GM12874 (cell line): ENCODE measurements at regions not wholly inside any gene's neighbourhood (a gene's known extent, or its start where the extent isn't known, plus 50 kb on each side); places are given as distances from the start of the nearest gene placed in this dataset.

Experiments
- TF ChIP-seq, protein P1 (sequence below): IDR thresholded peaks from 2 replicates; pipeline ENCODE4 v1.5.1; 2011; ENCODE audit warnings: low read depth, mild to moderate bottlenecking, control low read depth, low read length, moderate library complexity; ENCODE audit not compliant: insufficient read depth

DNA sequence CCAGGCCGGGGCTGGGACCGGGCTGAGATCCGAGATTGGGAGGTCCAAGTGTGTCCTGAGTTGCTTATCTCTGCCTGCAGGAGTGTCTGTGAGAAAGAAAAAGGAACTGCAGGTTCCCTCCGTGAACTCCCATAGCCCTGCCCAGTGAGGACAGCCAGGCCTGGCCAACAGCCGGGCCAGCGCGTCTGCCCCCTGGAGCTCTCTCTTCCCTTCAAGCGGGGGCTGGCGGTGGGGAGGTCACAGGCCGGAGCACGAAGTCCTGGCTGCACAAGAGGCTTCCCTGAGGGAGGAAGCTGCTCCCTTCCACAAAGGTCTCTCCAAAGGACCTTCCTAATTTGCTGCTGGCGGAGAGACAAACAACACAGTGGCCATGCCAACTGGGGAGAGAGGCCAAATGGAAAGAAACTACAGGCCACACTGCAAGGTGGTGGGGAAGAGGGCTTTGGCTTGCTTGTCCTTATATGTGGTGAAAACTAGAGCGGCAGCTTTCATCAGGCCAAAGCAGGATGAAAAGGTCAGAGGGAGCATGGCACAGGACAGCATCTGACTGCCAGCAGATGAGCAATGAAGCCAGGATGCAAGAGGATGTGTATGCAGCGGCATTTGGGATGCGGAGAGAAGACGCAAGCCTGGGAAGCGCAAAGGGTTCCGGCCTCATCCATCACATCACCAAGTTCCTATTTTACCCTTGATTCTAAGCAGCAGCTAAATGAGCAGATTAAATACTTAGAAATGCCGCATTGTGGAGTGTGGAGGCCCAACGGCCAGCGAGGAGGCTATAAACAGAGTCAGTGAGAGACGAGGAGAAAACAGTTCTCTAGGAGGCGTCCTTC is 260.0 kb downstream of the ERMARD start:
- TF ChIP-seq, protein P1, sequence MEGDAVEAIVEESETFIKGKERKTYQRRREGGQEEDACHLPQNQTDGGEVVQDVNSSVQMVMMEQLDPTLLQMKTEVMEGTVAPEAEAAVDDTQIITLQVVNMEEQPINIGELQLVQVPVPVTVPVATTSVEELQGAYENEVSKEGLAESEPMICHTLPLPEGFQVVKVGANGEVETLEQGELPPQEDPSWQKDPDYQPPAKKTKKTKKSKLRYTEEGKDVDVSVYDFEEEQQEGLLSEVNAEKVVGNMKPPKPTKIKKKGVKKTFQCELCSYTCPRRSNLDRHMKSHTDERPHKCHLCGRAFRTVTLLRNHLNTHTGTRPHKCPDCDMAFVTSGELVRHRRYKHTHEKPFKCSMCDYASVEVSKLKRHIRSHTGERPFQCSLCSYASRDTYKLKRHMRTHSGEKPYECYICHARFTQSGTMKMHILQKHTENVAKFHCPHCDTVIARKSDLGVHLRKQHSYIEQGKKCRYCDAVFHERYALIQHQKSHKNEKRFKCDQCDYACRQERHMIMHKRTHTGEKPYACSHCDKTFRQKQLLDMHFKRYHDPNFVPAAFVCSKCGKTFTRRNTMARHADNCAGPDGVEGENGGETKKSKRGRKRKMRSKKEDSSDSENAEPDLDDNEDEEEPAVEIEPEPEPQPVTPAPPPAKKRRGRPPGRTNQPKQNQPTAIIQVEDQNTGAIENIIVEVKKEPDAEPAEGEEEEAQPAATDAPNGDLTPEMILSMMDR, result no peak

DNA sequence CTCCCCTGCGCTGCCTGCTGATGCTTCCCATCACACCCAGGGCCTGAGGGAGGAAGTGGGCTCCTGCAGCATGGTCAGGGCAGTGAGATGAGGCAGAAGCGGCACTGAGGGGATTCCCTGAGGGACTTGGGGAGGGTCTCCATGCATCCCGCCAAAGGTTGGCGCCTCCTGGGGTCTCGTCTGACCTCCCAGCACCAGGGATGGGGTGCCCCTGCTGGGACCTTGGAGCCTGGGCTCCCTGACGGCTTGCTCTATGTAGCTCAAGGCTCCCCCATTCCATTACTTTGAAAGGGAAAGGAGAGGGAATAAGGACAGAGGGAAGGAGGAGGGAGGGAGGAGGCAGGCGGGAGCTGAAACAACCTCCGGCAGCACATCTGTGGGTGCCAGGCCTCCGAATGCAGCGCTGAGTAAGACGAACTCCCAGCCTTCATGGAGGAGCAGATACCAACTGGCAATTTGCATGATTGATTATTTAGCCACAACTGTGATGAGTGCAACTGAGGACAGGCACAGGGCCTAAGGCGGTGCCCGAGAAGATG is 259.3 kb downstream of the ERMARD start:
- TF ChIP-seq, protein P1, result no peak

DNA sequence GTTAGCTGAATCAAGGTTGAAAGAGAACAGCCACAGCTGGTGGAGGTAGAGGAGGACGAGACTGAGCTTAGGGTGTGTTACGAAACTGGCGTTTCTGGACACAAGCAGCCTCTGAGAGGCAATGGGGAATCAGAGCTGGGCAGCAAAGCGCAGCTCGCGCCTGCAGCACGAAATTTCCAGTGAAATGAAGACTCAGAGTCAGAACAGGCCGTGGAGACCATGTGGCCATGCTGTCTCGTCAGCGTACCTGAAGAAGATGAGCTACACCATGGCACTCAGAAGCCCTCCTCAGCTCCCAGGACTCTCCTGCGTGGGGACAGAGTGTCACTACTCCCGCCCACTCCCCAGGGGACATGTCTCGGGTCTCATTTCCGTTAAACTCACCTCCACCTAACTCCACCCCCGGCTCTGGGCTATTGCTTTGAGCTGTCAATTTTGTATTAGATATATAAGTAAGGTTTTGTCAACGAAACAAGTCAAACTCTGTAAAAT is 256.9 kb downstream of the ERMARD start:
- TF ChIP-seq, protein P1, result no peak

DNA sequence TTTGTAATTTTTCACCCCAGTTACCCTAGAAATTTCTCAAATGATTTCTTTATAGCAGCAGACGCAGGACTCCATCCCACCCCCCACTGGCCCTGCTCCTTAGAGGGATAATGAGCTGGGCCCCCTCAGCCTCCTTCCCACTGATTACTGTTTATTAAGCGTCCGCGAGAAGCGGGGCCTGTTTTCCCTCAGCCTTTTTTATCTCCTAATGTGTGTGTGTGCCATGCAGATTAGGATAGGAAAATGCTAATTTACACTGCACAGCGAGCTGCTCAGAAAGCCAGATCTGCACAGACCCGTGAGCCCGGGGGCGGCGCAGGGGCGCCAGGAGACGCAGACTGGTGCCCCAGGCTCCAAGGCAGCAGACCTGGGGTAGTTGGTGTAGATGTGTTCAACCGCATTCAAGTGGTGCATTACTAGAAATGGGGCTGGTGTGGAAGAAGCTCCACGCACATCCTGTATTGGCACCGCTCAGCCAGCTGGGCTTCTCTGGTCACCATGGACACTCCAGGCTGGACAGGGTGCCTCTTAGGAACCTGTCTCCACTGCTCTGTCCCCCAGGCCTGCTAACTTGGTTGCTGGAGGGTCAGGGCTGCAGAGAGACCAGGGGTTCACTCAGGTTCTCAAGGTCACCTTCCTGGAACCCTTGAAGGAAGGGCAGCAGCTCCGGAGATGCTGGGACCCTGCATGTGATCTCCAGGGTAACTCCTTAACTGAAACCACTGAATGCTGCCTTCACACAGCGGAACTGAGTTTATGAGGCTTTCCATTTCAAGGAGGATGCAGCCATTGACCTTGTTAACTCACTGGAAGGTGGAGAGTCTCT is 256.3 kb downstream of the ERMARD start:
- TF ChIP-seq, protein P1, result no peak

DNA sequence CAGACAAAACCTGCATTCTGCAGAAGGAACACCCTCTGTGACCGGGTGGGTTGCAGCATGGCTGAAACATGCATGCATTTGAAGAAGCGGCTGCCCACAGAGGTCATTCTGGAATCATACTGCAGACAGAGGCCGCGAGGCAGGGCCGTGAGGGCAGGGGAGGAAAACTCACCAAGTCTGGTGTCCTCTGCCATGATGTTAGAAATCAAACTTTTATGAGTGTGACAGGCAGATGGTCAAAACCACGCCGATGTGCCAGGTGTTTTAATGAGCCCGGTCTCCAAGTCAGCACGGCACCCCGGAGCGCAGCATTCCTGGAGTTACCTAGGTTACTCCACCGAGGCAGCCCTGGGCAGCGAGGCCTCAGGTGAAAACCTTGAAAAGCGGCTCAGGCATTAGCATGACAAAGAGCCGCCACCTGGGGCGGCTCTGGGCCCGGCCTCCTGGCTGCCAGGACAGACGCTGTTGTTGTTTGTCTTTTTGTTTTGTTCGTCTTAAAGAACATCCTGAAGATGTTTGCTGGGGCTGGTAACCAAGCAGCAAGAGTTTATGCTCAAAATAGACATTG is 255.6 kb downstream of the ERMARD start:
- TF ChIP-seq, protein P1, result no peak

DNA sequence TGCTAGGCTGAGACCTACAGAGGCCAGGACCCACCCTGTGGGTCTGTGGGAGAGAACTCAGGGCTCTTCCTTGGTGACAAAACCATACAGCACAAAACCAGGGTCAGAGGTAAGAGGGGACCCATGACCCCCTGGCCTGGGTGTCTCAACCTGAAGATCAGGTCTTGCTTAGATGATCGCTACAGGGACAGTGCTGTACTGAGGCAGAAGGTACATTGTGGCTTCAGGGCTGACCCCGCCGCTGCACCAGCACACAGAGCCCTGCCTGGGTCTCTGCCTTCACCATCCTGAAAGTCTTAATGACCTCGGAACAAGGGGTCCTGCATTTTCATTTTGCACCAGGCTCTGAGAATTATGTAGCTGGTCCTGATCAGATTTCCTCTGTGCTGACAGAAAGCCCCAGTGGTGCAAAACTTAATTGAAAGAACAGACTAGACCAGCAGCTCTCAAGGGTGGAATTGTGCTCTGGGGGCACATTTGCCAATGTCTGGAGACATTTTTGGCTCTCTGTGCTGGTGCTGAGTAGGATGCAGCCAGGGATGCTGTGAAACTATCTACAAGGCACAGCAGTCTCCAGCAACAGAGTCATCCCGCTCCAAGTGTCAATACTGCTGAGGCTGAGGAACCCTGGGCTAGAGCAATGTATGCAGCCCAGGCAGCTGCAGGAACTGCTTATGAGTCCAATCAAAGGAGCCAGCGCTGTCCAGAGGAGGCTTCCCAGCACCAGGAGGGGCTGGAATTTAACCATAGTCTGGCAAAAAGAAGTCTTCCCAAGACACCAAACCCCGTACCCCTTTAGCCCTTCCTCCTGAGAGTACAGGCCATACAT is 254.9 kb downstream of the ERMARD start:
- TF ChIP-seq, protein P1, result no peak
